Ishikawa (cell line): ENCODE measurements at regions not wholly inside any gene's neighbourhood (a gene's known extent, or its start where the extent isn't known, plus 50 kb on each side); places are given as distances from the start of the nearest gene placed in this dataset.

ENCODE experiments used
- CEBPB ChIP-seq: IDR thresholded peaks from 2 replicates; pipeline ENCODE4 v1.6.1; 2012
- CREB1 ChIP-seq: IDR thresholded peaks from 2 replicates; pipeline ENCODE4 v1.6.1; 2012; ENCODE audit warnings: low read depth
- EGR1 ChIP-seq: IDR thresholded peaks from 2 replicates; pipeline ENCODE4 v1.6.1; 2012
- EP300 ChIP-seq: IDR thresholded peaks from 2 replicates; pipeline ENCODE4 v1.6.1; 2012; ENCODE audit warnings: borderline replicate concordance
- FOXM1 ChIP-seq: IDR thresholded peaks from 2 replicates; pipeline ENCODE4 v1.6.1; 2012; ENCODE audit warnings: low read depth, borderline replicate concordance
- NFIC ChIP-seq: IDR thresholded peaks from 2 replicates; pipeline ENCODE4 v1.6.1; 2012
- RAD21 ChIP-seq: IDR thresholded peaks from 2 replicates; pipeline ENCODE4 v1.6.1; 2012; ENCODE audit warnings: low read depth
- TAF1 ChIP-seq: IDR thresholded peaks from 2 replicates; pipeline ENCODE4 v1.6.1; 2012; ENCODE audit warnings: low read depth, mild to moderate bottlenecking
- TCF12 ChIP-seq: IDR thresholded peaks from 2 replicates; pipeline ENCODE4 v1.6.1; 2012; ENCODE audit warnings: low read depth
- TEAD4 ChIP-seq: IDR thresholded peaks from 2 replicates; pipeline ENCODE4 v1.6.1; 2012
- YY1 ChIP-seq: IDR thresholded peaks from 2 replicates; pipeline ENCODE4 v1.6.1; 2012; ENCODE audit warnings: low read depth
- ZBTB7A ChIP-seq: IDR thresholded peaks from 2 replicates; pipeline ENCODE4 v1.6.1; 2012; ENCODE audit warnings: low read depth
- TF ChIP-seq, protein P1 (sequence below): IDR thresholded peaks from 2 replicates; pipeline ENCODE4 v1.6.1; 2012; ENCODE audit warnings: low read depth, mild to moderate bottlenecking
- TF ChIP-seq, protein P2 (sequence below): IDR thresholded peaks from 2 replicates; pipeline ENCODE4 v1.6.1; 2012
- TF ChIP-seq, protein P3 (sequence below): IDR thresholded peaks from 2 replicates; pipeline ENCODE4 v1.6.1; 2012

DNA sequence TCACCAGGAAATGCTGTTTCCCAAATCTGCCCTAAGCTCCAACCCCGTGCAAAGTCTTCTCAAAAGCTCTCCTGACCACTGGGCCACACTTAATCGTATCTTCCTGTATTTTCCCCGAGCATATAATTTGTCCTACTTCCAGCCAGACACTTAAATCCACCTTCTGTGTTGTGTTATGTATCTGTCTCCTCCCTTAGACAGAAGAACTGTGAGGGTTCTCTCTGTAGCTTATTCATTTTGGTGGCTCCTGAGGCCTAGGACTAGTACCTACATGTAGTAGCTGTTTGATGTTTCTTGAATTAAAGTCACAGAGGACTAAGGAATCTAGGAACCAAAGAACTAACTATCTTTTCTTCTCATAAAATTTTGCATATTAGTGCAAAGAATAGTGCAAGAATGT is 292.6 kb downstream of the ALDH8A1 start:
- TF ChIP-seq YY1 (no peak), NFIC (no peak), EGR1 (no peak), TCF12 (no peak), CREB1 (no peak)
- TF ChIP-seq, protein P1, sequence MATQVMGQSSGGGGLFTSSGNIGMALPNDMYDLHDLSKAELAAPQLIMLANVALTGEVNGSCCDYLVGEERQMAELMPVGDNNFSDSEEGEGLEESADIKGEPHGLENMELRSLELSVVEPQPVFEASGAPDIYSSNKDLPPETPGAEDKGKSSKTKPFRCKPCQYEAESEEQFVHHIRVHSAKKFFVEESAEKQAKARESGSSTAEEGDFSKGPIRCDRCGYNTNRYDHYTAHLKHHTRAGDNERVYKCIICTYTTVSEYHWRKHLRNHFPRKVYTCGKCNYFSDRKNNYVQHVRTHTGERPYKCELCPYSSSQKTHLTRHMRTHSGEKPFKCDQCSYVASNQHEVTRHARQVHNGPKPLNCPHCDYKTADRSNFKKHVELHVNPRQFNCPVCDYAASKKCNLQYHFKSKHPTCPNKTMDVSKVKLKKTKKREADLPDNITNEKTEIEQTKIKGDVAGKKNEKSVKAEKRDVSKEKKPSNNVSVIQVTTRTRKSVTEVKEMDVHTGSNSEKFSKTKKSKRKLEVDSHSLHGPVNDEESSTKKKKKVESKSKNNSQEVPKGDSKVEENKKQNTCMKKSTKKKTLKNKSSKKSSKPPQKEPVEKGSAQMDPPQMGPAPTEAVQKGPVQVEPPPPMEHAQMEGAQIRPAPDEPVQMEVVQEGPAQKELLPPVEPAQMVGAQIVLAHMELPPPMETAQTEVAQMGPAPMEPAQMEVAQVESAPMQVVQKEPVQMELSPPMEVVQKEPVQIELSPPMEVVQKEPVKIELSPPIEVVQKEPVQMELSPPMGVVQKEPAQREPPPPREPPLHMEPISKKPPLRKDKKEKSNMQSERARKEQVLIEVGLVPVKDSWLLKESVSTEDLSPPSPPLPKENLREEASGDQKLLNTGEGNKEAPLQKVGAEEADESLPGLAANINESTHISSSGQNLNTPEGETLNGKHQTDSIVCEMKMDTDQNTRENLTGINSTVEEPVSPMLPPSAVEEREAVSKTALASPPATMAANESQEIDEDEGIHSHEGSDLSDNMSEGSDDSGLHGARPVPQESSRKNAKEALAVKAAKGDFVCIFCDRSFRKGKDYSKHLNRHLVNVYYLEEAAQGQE, result no peak

DNA sequence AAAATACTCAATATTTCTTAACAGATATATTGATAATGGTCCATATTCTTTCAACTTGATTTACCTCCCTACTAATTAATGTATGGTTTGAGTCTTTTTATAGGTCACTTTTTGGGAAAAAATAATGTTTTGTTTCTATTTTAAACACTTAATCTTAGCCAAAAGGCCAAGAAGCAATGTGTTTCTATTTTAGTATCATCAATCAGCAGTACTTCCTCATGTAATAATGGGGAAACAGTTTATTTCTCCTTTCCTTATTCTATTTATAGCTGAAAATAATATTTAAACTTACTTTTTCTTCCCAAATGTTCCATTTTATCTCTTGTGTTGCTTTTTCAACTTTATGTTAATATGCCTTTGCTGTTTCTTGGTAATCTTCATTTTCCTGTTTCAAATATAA is 295.1 kb downstream of the ALDH8A1 start:
- TF ChIP-seq EP300, result no peak
- no peak for TF ChIP-seq CREB1
- TF ChIP-seq TCF12, result no peak
- TF ChIP-seq CEBPB, result no peak
- TF ChIP-seq, protein P1, result no peak
- TF ChIP-seq FOXM1, result no peak
- no peak for TF ChIP-seq EGR1
- no peak for TF ChIP-seq TAF1
- TF ChIP-seq RAD21, result no peak
- TF ChIP-seq TEAD4, result no peak
- no peak for TF ChIP-seq YY1
- TF ChIP-seq, protein P2, sequence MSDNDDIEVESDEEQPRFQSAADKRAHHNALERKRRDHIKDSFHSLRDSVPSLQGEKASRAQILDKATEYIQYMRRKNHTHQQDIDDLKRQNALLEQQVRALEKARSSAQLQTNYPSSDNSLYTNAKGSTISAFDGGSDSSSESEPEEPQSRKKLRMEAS, result no peak
- TF ChIP-seq ZBTB7A, result no peak
- TF ChIP-seq, protein P3, sequence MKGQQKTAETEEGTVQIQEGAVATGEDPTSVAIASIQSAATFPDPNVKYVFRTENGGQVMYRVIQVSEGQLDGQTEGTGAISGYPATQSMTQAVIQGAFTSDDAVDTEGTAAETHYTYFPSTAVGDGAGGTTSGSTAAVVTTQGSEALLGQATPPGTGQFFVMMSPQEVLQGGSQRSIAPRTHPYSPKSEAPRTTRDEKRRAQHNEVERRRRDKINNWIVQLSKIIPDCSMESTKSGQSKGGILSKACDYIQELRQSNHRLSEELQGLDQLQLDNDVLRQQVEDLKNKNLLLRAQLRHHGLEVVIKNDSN, result no peak
- TF ChIP-seq NFIC, result no peak

DNA sequence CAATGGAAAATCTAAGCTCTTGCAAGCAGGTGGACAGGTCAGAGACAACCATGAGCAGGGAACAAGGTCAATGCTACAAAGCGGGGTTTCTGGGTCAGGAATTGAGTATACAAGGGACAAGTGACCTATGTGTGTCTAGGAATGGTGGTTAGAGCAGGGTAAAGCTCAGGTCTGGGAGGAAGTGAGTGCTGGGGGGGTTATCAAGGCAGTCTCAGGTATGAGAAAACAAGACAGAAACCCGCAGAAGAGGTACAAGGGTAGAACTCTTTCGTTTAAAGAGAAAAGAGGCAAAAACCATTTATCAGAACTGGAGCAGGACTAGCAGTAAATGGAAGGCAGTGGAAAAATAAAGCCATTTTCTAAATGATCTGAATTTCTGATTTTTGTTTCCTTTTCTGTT is 298.4 kb downstream of the ALDH8A1 start:
- TF ChIP-seq, protein P2, result no peak
- TF ChIP-seq TAF1, result no peak
- TF ChIP-seq EGR1, result no peak
- TF ChIP-seq RAD21, result no peak
- TF ChIP-seq CREB1, result no peak
- TF ChIP-seq, protein P3, result no peak

DNA sequence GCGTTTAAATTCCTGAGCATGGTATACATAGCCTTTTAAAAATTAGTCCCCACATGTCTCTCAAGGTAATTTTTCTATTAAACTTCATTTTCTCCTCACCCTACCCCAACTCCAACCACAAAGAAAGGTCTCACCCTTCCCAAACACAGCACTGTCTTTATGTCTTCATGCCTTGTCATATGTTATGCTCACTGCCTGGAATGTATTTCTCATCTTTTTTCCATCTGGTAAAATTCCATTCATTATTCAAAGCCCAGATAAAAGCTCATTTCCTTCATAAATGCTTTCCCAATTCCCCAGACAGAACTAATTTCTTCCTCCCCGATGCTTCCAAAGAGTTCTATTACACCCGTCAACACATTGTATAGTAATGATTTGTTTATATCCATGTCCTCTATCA is 302.0 kb downstream of the ALDH8A1 start:
- TF ChIP-seq, protein P3, result no peak
- TF ChIP-seq, protein P2, result no peak
- TF ChIP-seq NFIC, result no peak
- no peak for TF ChIP-seq TAF1
- no peak for TF ChIP-seq CEBPB
- no peak for TF ChIP-seq TCF12
- TF ChIP-seq, protein P1, result no peak
- no peak for TF ChIP-seq FOXM1
- TF ChIP-seq TEAD4, result no peak
- no peak for TF ChIP-seq EGR1
- TF ChIP-seq CREB1, result no peak
